Stimulated activated CD4-positive, alpha-beta T cell treated with anti-CD3 and anti-CD28 coated beads, Interleukin-4, amount 100 ng/mL, for 24 hours (primary cell): ENCODE measurements at regions not wholly inside any gene's neighbourhood (a gene's known extent, or its start where the extent isn't known, plus 50 kb on each side); places are given as distances from the start of the nearest gene placed in this dataset.

ENCODE experiments used
- DNase-seq: peaks from one replicate; pipeline ENCODE4 v3.0.0-alpha.2; 2020

- no peak for DNase-seq
These were observed 67.9 kb upstream of the PPM1J start for GRCh38 chr1:112783059-112783458.

DNA sequence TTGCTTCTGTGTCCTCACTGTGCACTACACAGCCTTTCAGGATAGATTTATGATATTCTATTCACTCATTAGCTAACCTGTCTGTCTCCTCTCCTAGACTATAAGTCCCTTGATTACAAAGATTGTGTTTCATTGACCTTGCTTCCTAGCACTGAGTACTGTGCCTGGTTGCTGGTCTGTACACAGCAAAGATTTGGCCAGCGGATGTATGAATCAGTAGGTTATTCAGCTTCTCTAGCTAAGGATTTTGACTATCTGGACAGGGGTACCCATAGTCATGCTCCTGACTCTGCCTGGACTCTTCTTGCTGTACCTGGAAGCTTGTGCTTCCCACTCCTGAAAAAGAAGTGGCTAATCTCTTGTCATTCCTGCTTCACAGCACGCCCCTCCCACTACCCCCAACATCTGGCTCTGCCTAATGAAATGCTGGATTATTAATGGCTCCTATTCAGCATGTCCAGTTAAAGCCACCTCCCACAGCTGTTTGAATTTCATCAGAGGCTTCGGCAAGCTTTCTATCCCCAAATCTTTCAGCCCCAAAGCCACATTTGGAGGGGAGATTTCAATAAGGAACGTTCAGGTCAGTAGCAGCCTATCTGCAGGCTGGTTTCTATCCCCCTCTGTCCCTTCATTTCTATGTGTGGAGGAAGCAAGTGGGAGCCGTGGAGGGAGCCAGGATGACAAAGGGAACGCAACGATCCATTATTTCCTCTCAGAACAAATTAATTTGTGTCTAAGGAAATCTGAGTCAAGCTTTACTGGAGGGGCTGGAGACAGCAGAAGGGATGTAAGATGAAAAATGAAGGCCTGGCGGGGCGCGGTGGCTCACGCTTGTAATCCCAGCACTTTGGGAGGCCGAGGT lies 64.8 kb upstream of the PPM1J start:
- no peak for DNase-seq

DNA sequence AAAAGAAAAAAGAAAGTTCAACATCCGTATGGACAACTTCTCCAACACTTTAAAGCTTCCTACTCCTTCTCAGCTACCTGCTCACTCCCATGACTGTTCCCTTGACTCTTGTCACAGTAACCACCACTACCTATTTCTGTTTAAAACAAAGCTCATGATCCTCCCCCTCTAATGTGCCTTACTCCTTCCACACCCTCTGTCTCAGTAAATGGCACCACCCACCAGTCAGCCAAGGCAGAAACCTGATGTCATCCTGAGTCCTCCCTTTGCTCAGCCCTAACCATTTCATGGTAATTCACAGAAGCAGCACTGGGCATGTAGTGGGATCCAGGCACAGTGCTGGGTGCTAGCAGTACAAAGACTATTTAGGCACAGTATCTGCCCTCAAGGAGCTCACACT lies 63.0 kb upstream of the PPM1J start:
- DNase-seq, result no peak

- DNase-seq, result no peak
These were observed 61.6 kb upstream of the PPM1J start for GRCh38 chr1:112776688-112777087.

- DNase-seq, result no peak
These were observed 57.6 kb upstream of the PPM1J start for GRCh38 chr1:112772781-112773180.

- no peak for DNase-seq
These were observed 55.6 kb upstream of the PPM1J start for GRCh38 chr1:112770724-112771123.

DNA sequence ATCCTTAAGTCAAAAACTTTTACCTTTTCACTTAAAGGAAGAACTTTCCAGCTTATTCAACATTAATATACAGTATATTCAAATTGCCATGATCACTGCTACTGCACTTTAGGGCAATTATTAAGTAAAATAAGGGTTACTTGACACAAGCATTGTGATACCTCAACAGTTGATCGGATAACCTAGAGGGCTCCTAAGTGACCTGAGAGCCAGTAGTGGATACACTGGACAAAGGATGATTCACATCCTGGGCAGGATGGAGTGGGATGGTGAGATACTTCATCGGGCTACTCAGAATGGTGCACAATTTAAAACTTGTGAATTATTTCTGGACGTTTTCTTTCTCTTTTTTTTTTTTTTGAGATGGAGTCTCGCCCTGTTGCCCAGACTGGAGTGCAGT lies 54.5 kb upstream of the PPM1J start:
- DNase-seq, result no peak

DNA sequence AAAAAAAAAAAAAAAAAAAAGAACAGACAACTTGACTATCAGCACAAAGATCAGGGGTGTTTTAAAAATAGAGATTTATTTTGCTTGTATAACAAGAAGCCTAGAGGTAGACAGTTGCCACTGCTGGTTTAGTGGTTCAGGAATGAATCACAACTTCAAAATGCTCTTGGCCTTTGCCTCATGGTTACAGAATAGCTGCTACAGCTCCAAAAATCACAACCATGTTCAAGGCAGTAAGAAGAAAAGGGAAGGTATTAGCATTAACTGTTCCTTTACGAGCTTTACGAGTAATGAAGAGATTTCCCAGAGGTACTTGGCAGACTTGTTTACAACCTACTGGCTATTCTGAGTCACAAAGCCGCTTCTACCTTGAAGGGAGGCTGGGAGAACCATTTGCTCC lies 52.5 kb upstream of the PPM1J start:
- DNase-seq, result no peak
